ENCODE measurements at regions not wholly inside any gene's neighbourhood (a gene's known extent, or its start where the extent isn't known, plus 50 kb on each side); places are given as distances from the start of the nearest gene placed in this dataset.

- DNase-seq: no peak
Measured at GRCh38 chr14:76607510-76607909, 153.8 kb upstream of the VASH1 start.

- no peak for DNase-seq
Measured at GRCh38 chr14:76612654-76613053, 148.6 kb upstream of the VASH1 start.

DNA sequence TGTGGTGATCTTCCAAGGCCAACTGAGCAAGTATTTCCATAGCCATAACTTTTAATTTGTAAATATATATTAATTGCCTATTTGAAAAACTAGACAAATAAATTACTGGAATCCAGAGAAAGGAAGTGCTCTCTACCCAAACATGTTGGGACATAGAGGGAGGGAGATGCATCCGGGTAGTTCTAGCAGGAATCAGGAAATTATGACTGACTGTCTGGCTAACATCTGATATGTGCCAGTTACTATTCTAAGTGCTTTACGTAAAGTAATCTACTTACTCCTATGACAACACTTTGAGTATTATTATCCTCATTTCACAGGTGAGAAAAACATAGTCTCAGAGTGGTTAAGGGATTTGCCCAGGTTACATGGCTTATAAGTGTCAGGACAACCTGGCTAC is 147.7 kb upstream of the VASH1 start:
- no peak for DNase-seq

DNA sequence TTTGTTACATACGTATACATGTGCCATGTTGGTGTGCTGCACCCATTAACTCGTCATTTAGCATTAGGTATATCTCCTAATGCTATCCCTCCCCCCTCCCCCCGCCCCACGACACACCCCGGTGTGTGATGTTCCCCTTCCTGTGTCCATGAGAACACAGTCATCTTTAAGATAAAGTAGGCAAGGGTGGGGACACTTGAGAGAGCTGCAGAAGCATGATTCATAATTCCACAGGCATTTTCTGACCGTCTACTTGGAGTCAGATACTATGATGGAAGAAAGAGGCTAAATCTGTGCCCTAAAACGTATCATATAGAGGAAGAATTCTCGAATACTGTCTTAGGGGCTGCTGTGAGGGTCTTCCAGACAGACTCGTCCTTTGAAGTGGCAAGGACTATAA is 145.9 kb upstream of the VASH1 start:
- no peak for DNase-seq

- no peak for DNase-seq
Measured at GRCh38 chr14:76617440-76617839, 143.8 kb upstream of the VASH1 start.

DNA sequence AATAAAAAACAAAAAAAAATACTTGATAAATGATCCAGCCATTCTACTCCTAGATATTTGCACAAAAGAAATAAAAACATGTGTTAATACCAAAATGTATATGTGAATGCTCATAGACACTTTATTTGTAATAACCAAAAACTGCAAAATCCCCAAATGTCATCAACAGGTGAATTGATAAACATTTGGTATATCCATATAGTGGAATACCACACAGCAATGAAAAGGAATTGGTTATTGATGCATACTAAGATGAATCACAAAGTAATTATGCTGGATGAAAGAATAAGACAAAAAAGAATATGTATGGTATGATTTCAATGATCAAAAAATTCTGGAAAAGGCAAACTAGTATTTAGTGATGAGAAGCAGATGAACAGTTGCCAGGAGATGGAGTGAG is 124.7 kb upstream of the VASH1 start:
- DNase-seq: no peak

DNA sequence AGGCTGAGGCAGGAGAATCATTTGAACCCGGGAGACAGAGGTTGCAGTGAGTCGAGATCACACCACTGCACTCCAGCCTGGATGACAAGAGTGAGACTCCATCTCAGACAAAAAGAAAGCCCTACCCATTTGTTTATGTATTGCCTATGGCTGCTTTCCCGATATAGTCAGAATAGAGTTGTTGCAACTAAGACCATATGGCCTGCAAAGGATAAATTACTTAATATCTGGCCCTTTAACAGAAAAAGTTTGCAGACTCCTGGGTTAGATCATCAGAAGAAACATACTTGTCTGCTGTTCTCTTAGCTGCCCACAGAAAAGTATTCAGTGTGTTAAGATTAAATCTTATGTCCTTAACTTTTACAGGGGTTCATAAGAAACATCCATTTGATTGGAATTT is 122.4 kb upstream of the VASH1 start:
- no peak for DNase-seq

GRCh38 chr14:76639606-76640229 is 121.5 kb upstream of the VASH1 start:
- DNase-seq: peak; percentile 21

DNA sequence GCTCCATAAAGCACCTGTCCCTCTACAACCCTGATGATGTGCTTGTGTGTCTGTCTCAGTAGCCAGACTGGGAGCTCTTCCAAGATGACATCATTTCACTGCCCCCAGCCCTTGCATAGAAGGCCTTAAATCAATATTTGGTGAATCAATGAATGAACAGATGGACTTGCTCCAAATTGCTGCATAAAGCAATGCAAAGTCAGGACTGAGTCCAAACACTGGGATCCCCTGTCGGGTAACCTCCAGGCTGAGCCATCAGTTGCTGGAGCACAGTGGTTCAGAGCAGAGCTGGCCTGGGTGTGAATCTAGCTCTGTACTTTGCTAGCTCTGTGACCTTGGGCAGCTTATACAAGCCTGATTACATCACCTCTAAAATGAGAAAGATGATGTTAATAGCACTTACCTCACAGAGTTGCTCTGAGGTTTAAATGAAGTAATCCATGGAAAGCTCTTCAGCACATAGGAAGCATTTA is 120.3 kb upstream of the VASH1 start:
- peak; percentile 89 for DNase-seq

GRCh38 chr14:76641541-76641940 is 119.7 kb upstream of the VASH1 start:
- DNase-seq: no peak

DNA sequence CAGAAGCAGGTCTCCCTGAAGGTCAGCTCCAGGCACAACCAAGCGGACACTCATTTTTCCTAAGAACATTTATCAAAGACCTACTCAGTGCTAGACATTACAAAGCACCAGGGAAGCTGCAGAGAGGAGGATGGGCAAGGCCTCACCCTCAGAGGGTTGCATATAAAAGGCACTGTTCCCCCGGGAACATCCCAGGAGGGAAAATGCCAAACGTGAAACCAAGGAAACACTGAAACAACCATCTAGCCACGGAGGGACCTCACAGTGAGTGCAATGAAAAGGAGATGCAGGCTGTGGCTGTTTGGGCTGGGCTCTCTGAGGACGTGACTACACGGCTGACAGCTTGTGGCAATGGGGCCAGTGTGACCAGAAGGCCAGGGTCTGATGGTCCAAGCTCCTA is 117.4 kb upstream of the VASH1 start:
- no peak for DNase-seq

GRCh38 chr14:76644855-76645518 is 116.3 kb upstream of the VASH1 start:
- peak; percentile 30 for DNase-seq

GRCh38 chr14:76647697-76648298 is 113.5 kb upstream of the VASH1 start:
- DNase-seq: peak; percentile 59

DNA sequence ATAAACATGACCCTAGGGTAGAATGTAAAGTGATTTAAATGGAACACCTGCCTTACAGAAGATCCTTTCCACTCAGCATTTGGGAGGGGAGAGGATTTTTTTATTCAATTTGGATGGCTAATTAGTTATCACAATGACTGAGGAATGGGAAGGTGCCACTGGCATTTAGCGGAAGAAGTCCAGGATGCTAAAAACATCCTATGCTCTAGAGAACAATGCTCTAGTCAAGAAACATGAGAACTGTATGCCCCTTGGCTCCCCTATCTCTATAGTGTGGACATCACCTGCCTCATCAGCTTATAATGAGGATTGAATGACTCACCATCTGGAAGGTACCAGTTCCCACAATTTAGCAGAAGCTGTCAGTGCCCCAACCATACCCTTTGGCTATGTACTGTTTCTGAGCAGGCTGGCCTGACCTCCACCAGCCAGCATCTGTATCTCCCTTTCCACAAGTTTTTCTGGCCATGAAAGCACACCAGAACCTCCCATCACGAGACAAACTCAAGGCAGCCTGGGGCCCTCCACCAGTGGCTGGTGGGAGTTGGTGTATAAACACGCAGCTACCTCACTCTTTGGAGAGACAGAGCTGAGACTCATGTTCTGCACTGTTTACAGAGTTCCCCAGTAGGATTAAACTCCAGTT is 109.7 kb upstream of the VASH1 start:
- DNase-seq: no peak

- no peak for DNase-seq
Measured at GRCh38 chr14:76653875-76654572, 107.2 kb upstream of the VASH1 start.

- no peak for DNase-seq
Measured at GRCh38 chr14:76654573-76655108, 106.6 kb upstream of the VASH1 start.

- no peak for DNase-seq
Measured at GRCh38 chr14:76655331-76655730, 105.9 kb upstream of the VASH1 start.

DNA sequence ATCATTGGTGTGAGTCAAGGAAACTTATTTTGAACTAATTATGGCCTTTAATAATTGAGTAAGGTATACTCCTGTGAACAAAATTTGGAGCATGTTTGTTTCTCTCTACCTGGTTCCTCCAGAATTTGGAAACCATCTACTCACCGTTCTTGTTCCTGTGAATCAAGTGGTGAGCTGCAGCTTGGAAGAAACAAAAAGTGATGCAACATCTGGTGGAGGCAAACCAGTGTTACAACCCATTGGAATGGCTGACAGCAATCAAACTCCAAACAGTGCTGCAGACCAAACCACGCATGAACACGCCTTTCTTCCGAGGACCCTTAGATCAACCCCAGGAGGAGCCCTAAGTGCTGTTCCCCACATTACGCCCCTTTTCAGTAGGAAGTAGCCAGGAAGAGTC is 104.7 kb upstream of the VASH1 start:
- no peak for DNase-seq

- no peak for DNase-seq
Measured at GRCh38 chr14:76657404-76657803, 103.9 kb upstream of the VASH1 start.

DNA sequence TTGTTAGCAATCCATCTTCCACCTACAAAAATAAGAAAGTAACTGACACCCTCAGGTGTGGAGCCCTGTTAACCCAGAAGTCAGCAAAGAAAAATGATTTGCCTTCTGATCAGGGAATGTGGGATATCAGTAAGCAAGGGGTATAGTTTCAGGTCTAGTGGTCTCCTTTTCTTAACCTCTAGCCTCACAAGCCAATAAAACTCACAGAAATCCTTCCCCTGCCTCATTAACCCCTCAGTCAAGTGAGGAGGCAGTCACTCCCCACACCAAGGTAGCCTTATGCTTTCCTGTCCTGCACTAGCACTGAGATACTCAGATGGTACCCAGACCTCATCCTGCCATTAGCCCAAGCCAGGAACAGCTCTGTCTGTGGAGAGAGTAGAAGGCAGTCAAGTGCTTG is 103.4 kb upstream of the VASH1 start:
- DNase-seq: no peak

GRCh38 chr14:76662580-76662979 is 98.7 kb upstream of the VASH1 start:
- no peak for DNase-seq

GRCh38 chr14:76664790-76665189 is 96.5 kb upstream of the VASH1 start:
- DNase-seq: no peak

- DNase-seq: no peak
Measured at GRCh38 chr14:76666746-76667145, 94.5 kb upstream of the VASH1 start.

Measured in NCI-H1092 treated with DMSO at 0.1 percent for 48 hours (cell line).